ENCODE measurements at regions not wholly inside any gene's neighbourhood (a gene's known extent, or its start where the extent isn't known, plus 50 kb on each side); places are given as distances from the start of the nearest gene placed in this dataset.
A peak's percentile ranks its signal among the peaks of the same experiment; 100 is the strongest.

DNA sequence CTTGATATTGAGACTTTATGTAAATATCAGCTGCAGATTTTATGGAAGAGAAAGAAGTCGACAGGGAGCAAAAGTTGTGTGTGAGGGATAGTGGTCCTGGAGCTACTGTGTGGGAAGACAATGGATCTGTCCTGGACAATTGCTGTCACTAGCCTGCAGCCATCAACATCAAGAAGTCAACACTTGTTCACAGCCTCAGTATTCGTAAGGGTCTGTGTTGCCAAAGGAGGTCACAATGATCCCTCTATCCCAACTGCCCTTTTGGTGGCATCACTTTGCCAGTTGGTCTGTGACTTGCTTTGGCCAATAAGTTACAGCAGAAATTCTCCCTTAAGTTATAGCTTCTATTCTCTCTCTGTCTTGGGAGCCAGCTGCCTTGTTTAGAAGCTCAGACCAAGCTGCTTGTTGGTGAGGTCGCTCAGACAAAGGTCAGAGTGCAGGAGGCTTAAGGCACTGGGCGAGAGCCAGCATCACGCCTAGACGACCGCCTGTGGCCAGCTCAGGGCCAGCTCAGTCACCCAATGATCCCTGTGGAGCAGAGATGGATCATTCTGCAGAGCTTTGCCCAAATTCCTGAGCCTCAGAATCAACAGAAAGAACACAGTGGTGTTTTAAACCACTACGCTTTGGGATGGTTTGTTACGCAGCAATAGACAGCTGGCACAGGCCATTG lies 134.9 kb downstream of the RHOU start:
- Histone ChIP-seq H3K27me3 (no peaks in the 10 kb centered on the region), H3K27ac (no peak overlapping the region), H3K36me3 (no peaks in the 10 kb centered on the region), H3K9me3 (no peaks in the 10 kb centered on the region), H3K4me3 (no peak overlapping the region), H3K4me1 (peaks cover 0 to 26% (median 4%) of the 10 kb centered on the region in 4 donors)
- TF ChIP-seq POLR2A (IDR thresholded peaks at IDR 0.05): no peak
- TF ChIP-seq, protein P1, sequence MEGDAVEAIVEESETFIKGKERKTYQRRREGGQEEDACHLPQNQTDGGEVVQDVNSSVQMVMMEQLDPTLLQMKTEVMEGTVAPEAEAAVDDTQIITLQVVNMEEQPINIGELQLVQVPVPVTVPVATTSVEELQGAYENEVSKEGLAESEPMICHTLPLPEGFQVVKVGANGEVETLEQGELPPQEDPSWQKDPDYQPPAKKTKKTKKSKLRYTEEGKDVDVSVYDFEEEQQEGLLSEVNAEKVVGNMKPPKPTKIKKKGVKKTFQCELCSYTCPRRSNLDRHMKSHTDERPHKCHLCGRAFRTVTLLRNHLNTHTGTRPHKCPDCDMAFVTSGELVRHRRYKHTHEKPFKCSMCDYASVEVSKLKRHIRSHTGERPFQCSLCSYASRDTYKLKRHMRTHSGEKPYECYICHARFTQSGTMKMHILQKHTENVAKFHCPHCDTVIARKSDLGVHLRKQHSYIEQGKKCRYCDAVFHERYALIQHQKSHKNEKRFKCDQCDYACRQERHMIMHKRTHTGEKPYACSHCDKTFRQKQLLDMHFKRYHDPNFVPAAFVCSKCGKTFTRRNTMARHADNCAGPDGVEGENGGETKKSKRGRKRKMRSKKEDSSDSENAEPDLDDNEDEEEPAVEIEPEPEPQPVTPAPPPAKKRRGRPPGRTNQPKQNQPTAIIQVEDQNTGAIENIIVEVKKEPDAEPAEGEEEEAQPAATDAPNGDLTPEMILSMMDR (IDR thresholded peaks at IDR 0.05): no peak
- no peak for TF ChIP-seq POLR2AphosphoS5 (IDR thresholded peaks at IDR 0.05)
- TF ChIP-seq EP300 (IDR thresholded peaks at IDR 0.05; ENCODE audit: low read depth): no peak
- intact Hi-C loops (cut with DNase I; ENCODE audit: low total_unique reads) (no loop called here), in situ Hi-C loops (cut with MboI; ENCODE audit: low pct_ligation_motif_present in 1 of 4, low pct_unique_long_range_greater_than_20kb in 1 of 4, low sequenced_read_pairs in 3 of 4) (no loop called here)
- no peak for DNase-seq
- 78 to 80% methylated on average over 3 to 9 of the region's 9 CpGs for WGBS, 2 donors (ENCODE audit: low coverage in 1 of 2)

DNA sequence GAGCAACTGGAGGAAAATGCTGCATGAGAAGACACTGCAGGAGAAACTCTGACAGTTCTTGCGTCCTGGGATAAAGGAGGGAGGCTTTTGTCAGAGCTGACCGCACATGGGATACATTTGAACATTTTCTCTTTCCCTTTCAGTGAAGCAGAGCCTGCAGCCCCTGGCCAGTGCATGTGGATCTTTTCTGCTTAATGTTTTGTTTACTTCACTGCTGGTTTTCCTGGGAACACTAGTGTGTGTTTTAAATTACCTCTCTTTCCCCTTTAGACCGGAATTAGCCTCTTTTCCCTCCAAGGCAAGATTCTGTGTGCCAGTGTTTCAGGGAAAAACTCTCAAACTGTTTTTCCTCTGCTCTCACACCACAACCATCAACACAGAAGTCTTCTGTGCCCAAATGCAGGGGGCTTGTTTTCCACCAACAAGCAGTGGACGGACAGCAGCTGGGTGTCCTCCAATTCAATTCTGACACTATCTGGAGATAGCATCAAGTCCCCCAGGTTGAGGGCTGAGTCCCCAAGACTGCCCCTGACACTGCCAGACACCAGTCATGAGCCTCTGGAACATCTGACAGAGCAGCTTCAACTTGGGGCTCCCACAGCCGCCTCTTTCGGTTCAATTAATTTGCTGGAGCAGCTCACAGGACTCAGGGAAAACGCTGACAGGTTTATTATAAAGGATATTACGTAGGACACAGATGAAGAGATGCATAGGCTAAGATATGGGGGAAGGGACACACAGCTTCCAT lies 136.2 kb downstream of the RHOU start:
- no peaks in the 10 kb centered on the region for H3K9me3 ChIP-seq
- intact Hi-C loops (cut with DNase I; ENCODE audit: low total_unique reads) (no loop called here), in situ Hi-C loops (cut with MboI; ENCODE audit: low pct_ligation_motif_present in 1 of 4, low pct_unique_long_range_greater_than_20kb in 1 of 4, low sequenced_read_pairs in 3 of 4) (no loop called here)
- WGBS, 2 donors (ENCODE audit: low coverage in 1 of 2): 77 to 79% methylated on average over 5 to 8 of the region's 8 CpGs
- no peaks in the 10 kb centered on the region for H3K27me3 ChIP-seq
- peak overlapping the region; percentile 9 to 37 (median 26) for H3K27ac ChIP-seq
- no peak overlapping the region for H3K4me3 ChIP-seq
- H3K4me1 ChIP-seq: peaks cover 0 to 20% (median 3%) of the 10 kb centered on the region in 4 donors
- no peaks in the 10 kb centered on the region for H3K36me3 ChIP-seq
- DNase-seq: no peak
- no peak for TF ChIP-seq EP300 (IDR thresholded peaks at IDR 0.05; ENCODE audit: low read depth)
- TF ChIP-seq POLR2A (IDR thresholded peaks at IDR 0.05): no peak
- TF ChIP-seq, protein P1 (IDR thresholded peaks at IDR 0.05): no peak
- no peak for TF ChIP-seq POLR2AphosphoS5 (IDR thresholded peaks at IDR 0.05)

DNA sequence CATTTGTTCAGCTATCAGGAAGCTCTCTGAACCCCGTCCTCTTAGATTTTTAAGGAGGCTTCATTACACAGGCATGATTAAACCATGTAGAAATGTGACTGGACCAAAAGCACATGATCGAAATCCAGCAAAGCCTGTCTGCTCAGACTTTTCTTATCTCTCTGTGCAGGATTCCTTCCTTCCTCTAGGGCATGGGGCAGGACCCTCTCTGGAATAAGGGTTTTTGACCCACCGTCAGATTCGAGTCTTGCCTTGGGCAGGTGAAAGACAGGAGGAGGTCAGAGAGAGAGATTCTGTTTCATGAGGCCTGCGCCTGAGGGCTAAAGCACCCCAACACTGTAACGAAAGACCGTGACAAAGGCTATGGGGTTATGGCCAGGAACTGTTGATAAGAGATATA lies 136.8 kb downstream of the RHOU start:
- H3K27ac ChIP-seq: peak overlapping the region in 3 of 4 donors; percentile 8 to 32 (median 19)
- H3K4me3 ChIP-seq: no peak overlapping the region
- no peaks in the 10 kb centered on the region for H3K36me3 ChIP-seq
- DNase-seq: no peak
- TF ChIP-seq EP300 (IDR thresholded peaks at IDR 0.05; ENCODE audit: low read depth): no peak
- TF ChIP-seq POLR2A (IDR thresholded peaks at IDR 0.05): no peak
- TF ChIP-seq, protein P1 (IDR thresholded peaks at IDR 0.05): no peak
- TF ChIP-seq POLR2AphosphoS5 (IDR thresholded peaks at IDR 0.05): no peak
- no peaks in the 10 kb centered on the region for H3K27me3 ChIP-seq
- intact Hi-C loops (cut with DNase I; ENCODE audit: low total_unique reads): no loop called here
- in situ Hi-C loops (cut with MboI; ENCODE audit: low pct_ligation_motif_present in 1 of 4, low pct_unique_long_range_greater_than_20kb in 1 of 4, low sequenced_read_pairs in 3 of 4): no loop called here
- no peaks in the 10 kb centered on the region for H3K9me3 ChIP-seq
- 83% methylated on average over 7 of the region's 7 CpGs; no CpG with 5 or more reads in 1 of the 2 donors for WGBS, 2 donors (ENCODE audit: low coverage in 1 of 2)
- H3K4me1 ChIP-seq: peaks cover 0 to 19% (median 1%) of the 10 kb centered on the region in 4 donors

DNA sequence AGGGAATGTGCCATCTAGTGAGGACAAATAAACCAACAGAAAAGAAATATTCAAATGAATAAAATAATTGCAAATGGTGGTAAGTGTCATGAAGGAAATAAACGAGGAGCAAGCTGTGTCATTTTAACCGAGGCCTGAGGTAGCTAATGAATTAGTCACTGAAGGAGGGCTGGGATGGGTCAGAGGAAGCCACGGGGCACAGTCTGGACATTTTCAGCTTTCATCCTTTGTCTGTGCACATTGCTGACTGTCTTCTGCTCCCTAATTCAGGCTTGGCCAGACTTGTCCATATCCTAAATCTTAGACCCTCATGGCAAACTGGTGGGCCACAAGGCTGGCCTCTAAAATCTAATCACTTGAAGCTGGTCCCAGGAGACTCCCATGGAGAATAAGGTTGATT lies 138.4 kb downstream of the RHOU start:
- WGBS, 2 donors (ENCODE audit: low coverage in 1 of 2): 63 to 73% methylated on average over 3 of the region's 3 CpGs
- Histone ChIP-seq H3K4me1 (peaks cover 0 to 18% (median 0%) of the 10 kb centered on the region in 4 donors), H3K36me3 (no peaks in the 10 kb centered on the region), H3K27me3 (no peaks in the 10 kb centered on the region), H3K4me3 (no peak overlapping the region), H3K9me3 (no peaks in the 10 kb centered on the region), H3K27ac (no peak overlapping the region)
- in situ Hi-C loops (cut with MboI; ENCODE audit: low pct_ligation_motif_present in 1 of 4, low pct_unique_long_range_greater_than_20kb in 1 of 4, low sequenced_read_pairs in 3 of 4): no loop called here
- TF ChIP-seq EP300 (IDR thresholded peaks at IDR 0.05; ENCODE audit: low read depth): no peak
- TF ChIP-seq, protein P1 (IDR thresholded peaks at IDR 0.05): no peak
- TF ChIP-seq POLR2AphosphoS5 (IDR thresholded peaks at IDR 0.05): no peak
- TF ChIP-seq POLR2A (IDR thresholded peaks at IDR 0.05): no peak
- no peak for DNase-seq
- intact Hi-C loops (cut with DNase I; ENCODE audit: low total_unique reads): no loop called here
